ENCODE measurements at regions not wholly inside any gene's neighbourhood (a gene's known extent, or its start where the extent isn't known, plus 50 kb on each side); places are given as distances from the start of the nearest gene placed in this dataset.
A peak's percentile ranks its signal among the peaks of the same experiment; 100 is the strongest.

GRCh38 chr9:86639899-86640379 is 285.7 kb upstream of the TUT7 start:
- Histone ChIP-seq H3K4me1 (no peaks in the 10 kb centered on the region), H3K9me3 (no peaks in the 10 kb centered on the region), H3K27ac (no peak overlapping the region), H3K27me3 (no peaks in the 10 kb centered on the region), H3K36me3 (ENCODE audit: low read depth, missing control alignments) (no peaks in the 10 kb centered on the region), H3K4me3 (no peak overlapping the region)
- 79 to 96% methylated on average over 4 to 5 of the region's 5 CpGs for WGBS, 2 donors
- TF ChIP-seq CTCF (IDR thresholded peaks at IDR 0.05) (peak in 2 of 3 experiments; percentile 9 to 29), POLR2A (IDR thresholded peaks at IDR 0.05) (no peak)
- intact Hi-C loops (cut with DNase I; ENCODE audit: low total_unique reads), result no loop called here
- DNase-seq, result no peak

- no peak overlapping the region for H3K4me3 ChIP-seq
- no peaks in the 10 kb centered on the region for H3K36me3 ChIP-seq (ENCODE audit: low read depth, missing control alignments)
- WGBS, 2 donors, result 87 to 94% methylated on average over 2 of the region's 2 CpGs
- TF ChIP-seq CTCF (IDR thresholded peaks at IDR 0.05), result no peak
- TF ChIP-seq POLR2A (IDR thresholded peaks at IDR 0.05), result no peak
- no peaks in the 10 kb centered on the region for H3K27me3 ChIP-seq
- H3K4me1 ChIP-seq, result no peaks in the 10 kb centered on the region
- no peak overlapping the region for H3K27ac ChIP-seq
- no peaks in the 10 kb centered on the region for H3K9me3 ChIP-seq
- DNase-seq, result no peak
- intact Hi-C loops (cut with DNase I; ENCODE audit: low total_unique reads), result no loop called here
Measured at GRCh38 chr9:86639287-86639686, 285.1 kb upstream of the TUT7 start.

GRCh38 chr9:86638109-86638508 is 283.9 kb upstream of the TUT7 start:
- Histone ChIP-seq H3K36me3 (ENCODE audit: low read depth, missing control alignments) (no peaks in the 10 kb centered on the region), H3K4me3 (no peak overlapping the region), H3K27me3 (no peaks in the 10 kb centered on the region), H3K9me3 (no peaks in the 10 kb centered on the region), H3K4me1 (no peaks in the 10 kb centered on the region), H3K27ac (no peak overlapping the region)
- TF ChIP-seq POLR2A (IDR thresholded peaks at IDR 0.05) (no peak), CTCF (IDR thresholded peaks at IDR 0.05) (no peak)
- 81 to 100% methylated on average over 1 of the region's 1 CpG for WGBS, 2 donors
- intact Hi-C loops (cut with DNase I; ENCODE audit: low total_unique reads), result no loop called here
- DNase-seq, result no peak

- 33 to 42% methylated on average over 10 to 11 of the region's 11 CpGs for WGBS, 2 donors
- Histone ChIP-seq H3K9me3 (no peaks in the 10 kb centered on the region), H3K27me3 (no peaks in the 10 kb centered on the region), H3K4me1 (no peaks in the 10 kb centered on the region), H3K27ac (no peak overlapping the region), H3K4me3 (no peak overlapping the region), H3K36me3 (ENCODE audit: low read depth, missing control alignments) (no peaks in the 10 kb centered on the region)
- TF ChIP-seq CTCF (IDR thresholded peaks at IDR 0.05) (peak; percentile 48 to 66 (median 59)), POLR2A (IDR thresholded peaks at IDR 0.05) (no peak)
- intact Hi-C loops (cut with DNase I; ENCODE audit: low total_unique reads), result no loop called here
- DNase-seq, result peak; percentile 80
Measured at GRCh38 chr9:86637515-86637914, 283.3 kb upstream of the TUT7 start.

GRCh38 chr9:86636519-86636918 is 282.3 kb upstream of the TUT7 start:
- Histone ChIP-seq H3K27ac (no peak overlapping the region), H3K9me3 (no peaks in the 10 kb centered on the region), H3K27me3 (no peaks in the 10 kb centered on the region), H3K36me3 (ENCODE audit: low read depth, missing control alignments) (no peaks in the 10 kb centered on the region), H3K4me3 (no peak overlapping the region), H3K4me1 (no peaks in the 10 kb centered on the region)
- no peak for DNase-seq
- TF ChIP-seq CTCF (IDR thresholded peaks at IDR 0.05) (no peak), POLR2A (IDR thresholded peaks at IDR 0.05) (no peak)
- intact Hi-C loops (cut with DNase I; ENCODE audit: low total_unique reads), result no loop called here
- WGBS, 2 donors, result 72 to 79% methylated on average over 4 of the region's 4 CpGs
